ENCODE measurements at regions not wholly inside any gene's neighbourhood (a gene's known extent, or its start where the extent isn't known, plus 50 kb on each side); places are given as distances from the start of the nearest gene placed in this dataset.
A peak's percentile ranks its signal among the peaks of the same experiment; 100 is the strongest.
"Not testable (repeated sequence)": the region's sequence is repeated elsewhere in the genome, so short reads cannot be mapped to it uniquely, and the experiment has no call there.

DNA sequence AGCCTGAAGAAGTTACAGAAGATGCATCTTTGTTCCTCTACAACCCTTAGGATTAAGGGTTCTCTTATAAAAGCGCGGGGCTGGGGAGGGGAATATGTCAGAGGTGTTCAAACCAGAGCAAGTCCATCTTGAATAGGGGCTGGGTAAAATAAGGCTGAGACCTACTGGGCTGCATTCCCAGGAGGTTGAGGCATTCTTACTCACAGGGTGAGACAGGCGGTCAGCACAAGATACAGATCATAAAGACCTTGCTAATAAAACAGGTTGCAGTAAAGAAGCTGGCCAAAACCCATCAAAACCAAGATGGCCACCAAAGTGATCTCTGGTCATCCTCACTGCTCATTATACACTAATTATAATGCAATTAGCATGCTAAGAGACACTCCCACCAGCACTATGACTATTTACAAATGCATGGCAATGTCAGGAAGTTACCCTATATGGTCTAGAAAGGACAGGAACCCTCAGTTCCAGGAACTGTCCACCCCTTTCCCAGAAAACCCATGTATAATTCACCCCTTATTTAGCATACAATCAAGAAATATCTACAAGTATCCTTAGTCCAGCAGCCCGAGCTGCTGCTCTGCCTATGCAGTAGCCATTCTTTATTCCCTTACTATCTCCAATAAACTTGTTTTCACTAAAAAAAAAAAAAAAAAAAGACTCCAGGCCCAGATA lies 108.1 kb upstream of the FOXN3 start:
- no peak for DNase-seq (ENCODE audit: low read depth)

DNA sequence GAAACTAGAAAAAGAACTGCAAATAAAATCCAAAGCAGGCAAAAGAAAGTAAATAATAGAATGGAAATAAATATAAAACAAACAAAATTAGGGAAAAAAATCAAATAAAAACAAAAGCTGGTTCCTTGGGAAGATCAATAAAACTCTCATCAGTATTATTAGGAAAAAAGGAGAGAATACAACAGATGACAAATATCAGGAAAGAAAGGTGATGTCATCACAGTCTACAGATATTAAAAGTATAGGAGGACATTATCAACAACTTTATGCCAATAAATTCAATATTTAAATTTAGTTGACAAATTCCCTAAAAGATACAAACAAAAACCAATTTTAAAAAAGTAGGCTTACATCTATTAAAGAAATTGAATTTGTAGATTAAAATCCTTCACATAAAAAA lies 107.4 kb upstream of the FOXN3 start:
- no peak for DNase-seq (ENCODE audit: low read depth)

DNA sequence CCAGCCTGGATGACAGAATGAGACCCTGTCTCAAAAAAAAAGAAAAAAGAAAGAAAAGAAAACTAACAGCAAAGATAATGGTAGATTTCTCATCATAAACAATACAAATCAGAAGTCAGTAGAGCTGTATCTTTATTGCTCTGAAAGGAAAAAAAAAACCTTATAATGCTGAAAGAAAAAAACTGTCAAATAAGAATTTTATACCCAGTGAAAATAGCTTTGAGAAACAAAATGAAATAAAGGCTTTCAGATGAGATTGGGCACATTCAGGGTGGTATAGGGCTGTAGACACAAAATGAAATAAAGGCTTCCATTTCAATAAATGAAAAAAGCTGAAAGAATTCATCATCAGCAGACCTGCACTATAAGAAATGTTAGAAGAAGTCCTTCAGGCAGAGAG lies 105.0 kb upstream of the FOXN3 start:
- no peak for DNase-seq (ENCODE audit: low read depth)

- DNase-seq (ENCODE audit: low read depth), result no peak
Observed at GRCh38 chr14:89519040-89519439, 102.0 kb upstream of the FOXN3 start.

- DNase-seq (ENCODE audit: low read depth), result no peak
Observed at GRCh38 chr14:89516173-89516572, 99.1 kb upstream of the FOXN3 start.

- no peak for DNase-seq (ENCODE audit: low read depth)
Observed at GRCh38 chr14:89514601-89515000, 97.6 kb upstream of the FOXN3 start.

DNA sequence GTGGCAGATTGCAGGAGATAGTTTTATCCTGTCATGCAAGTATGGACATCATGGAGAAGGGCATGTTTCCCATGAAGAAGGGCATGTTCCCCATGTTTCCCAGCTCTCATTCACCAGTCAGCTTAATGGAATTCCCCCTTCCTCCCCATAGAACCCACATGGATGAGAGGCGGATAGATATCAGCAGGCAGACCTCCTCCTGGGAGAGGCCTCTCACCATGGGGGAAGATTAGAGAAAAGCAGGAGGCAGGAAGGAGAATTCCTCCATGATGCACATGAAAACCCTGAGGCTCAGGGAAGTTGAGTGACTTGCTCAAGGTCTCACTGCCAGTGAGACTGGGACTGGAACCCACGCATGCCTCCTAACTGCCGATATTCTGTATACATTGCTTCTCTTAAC lies 92.9 kb upstream of the FOXN3 start:
- DNase-seq (ENCODE audit: low read depth), result no peak

- DNase-seq (ENCODE audit: low read depth), result no peak
Observed at GRCh38 chr14:89508863-89509262, 91.8 kb upstream of the FOXN3 start.

- DNase-seq (ENCODE audit: low read depth), result no peak
Observed at GRCh38 chr14:89507926-89508460, 91.0 kb upstream of the FOXN3 start.

- DNase-seq (ENCODE audit: low read depth), result no peak
Observed at GRCh38 chr14:89507521-89507920, 90.5 kb upstream of the FOXN3 start.

- DNase-seq (ENCODE audit: low read depth), result not testable (repeated sequence)
Observed at GRCh38 chr14:89506891-89507452, 89.9 kb upstream of the FOXN3 start.

DNA sequence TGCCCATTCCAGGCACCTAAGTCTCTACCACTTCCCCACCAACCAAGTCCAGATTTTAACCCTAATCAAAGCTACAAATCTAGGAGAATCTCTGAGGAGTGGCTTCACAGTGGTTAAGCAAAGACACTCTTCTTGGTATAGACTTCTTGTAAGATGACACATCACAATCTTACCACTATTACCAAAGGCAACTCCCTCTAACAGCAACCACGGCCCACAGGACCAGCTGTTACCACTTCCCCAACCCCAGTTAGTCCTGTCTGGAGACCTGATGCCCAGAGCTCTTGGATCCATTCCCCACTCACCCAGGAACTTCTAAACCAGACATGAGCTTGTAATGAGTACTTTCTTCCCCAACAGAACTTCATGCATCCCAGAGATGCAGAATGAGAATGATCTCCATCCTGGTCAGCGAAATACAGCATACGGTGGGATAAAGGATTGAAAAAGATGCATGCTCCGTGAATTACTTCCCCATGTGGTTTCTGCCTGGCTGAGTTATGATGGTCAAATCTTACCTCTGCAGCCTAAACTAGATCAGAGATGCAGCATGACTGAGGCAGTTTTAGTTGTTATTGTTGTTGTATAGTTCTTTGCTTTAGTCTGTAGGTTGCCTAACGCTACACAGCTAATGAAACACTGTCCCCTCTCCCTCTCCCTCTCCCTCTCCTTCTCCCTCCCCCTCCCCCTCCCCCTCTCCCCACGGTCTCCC lies 87.7 kb upstream of the FOXN3 start:
- peak; percentile 11 for DNase-seq (ENCODE audit: low read depth)

DNA sequence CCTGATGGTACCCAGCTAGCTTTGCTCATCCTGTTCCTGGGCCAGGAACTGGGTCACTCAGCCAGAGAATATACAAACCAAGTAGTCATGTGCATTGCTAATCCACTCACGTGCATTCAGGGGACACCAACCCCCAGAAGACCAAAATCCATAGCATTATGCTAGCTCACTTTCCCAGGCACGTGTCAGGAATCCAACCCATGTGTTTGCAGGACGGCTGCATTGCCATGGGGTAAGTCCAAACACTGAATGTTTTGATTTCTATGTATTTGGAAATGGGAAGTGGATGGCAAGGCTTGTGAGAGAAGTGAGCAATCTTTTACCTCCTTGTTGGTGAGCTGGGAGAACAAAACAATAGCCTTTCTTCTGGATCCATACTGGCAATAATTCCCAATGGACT lies 87.1 kb upstream of the FOXN3 start:
- no peak for DNase-seq (ENCODE audit: low read depth)

- no peak for DNase-seq (ENCODE audit: low read depth)
Observed at GRCh38 chr14:89503431-89503996, 86.5 kb upstream of the FOXN3 start.

- no peak for DNase-seq (ENCODE audit: low read depth)
Observed at GRCh38 chr14:89502966-89503365, 85.9 kb upstream of the FOXN3 start.

- no peak for DNase-seq (ENCODE audit: low read depth)
Observed at GRCh38 chr14:89501381-89501780, 84.3 kb upstream of the FOXN3 start.

DNA sequence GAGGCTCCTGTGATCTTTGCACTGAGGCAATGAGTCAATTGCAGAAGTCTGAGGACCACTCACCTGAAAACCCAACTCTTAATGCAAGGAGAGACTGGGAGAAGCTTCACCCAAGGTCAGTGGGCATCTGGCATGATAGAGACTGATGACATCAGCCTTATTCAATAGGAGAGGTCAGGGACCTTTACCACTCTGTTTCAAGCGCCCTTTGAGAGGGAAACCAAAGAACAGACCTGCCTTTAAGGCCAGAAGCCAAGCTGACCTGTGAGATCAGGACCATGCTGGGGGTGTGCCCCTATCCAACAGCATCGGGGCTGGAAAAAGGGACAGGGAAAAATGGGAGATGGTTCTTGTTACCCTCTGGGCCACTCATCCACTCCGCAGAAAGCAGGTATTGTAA lies 83.3 kb upstream of the FOXN3 start:
- DNase-seq (ENCODE audit: low read depth), result no peak

DNA sequence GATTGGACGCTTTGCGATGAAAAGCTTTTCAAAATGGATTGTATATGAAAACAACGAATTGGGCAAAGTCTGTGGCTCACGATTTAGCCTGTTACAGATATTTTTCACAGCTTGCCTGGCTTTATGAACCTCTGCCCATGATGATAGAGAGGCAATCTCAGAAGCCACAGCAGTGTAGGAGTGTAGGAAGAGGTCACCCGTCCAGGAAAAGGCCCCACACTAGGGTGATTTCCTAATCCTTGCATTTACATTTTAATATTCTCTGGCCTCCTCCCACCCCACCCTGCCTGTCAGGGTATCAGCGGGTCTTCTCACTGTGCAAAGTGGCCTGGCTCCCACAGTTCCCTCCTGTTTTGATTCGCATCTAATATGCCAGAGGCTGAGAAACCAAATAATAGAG lies 81.8 kb upstream of the FOXN3 start:
- no peak for DNase-seq (ENCODE audit: low read depth)

- DNase-seq (ENCODE audit: low read depth), result no peak
Observed at GRCh38 chr14:89495718-89496117, 78.7 kb upstream of the FOXN3 start.

- DNase-seq (ENCODE audit: low read depth), result no peak
Observed at GRCh38 chr14:89493877-89494634, 77.0 kb upstream of the FOXN3 start.

GRCh38 chr14:89493406-89493805 lies 76.4 kb upstream of the FOXN3 start:
- no peak for DNase-seq (ENCODE audit: low read depth)

DNA sequence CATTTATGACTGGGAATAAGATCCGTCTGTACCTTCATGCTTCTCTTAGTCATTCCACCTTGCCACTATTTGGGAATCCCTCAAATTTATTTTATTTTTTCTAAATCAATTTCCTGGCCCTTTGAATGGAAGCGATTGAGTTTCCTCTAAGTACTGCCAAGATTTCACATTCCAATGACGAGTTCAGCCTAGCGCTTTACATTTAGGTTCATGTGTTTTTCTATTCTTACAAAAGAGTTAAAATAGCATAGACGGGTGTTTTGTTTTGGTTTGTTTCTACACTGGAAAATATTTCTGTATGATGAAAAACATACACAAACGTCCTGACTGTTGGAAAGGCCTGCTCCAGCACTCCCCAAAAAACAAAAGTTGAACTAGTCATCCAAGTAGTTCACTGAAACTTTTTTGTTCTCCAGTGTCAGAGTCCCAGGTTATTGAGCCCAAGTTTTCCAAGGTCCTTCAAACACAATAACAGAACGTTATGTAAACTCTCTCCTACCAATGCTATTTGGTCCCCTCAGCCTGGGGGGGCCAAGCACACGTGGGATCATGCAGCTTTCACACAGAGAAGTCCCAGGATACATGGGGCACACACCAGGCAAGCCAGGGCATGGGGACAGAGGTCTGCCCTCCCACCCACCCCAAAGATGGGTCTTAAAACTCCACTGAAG lies 74.8 kb upstream of the FOXN3 start:
- DNase-seq (ENCODE audit: low read depth), result no peak
